ENCODE measurements at regions not wholly inside any gene's neighbourhood (a gene's known extent, or its start where the extent isn't known, plus 50 kb on each side); places are given as distances from the start of the nearest gene placed in this dataset.

DNA sequence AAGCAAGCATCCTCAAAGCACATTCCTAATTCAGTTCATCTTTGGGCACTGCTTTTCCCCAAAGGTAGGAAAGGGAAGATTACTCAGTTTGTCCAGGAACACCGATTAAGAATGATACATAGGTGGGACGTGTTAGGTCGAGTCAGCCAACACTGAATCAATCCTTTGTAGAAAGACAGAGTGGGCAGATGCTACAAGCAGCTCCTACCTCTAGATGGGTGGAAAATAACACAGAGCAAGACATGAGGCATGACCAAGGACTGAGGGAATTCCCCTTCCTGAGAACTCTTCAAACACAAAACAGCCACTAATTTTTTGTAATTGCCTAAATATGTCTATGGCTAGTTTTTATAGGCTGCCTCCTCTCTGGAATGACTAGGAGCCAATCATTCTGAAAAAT is 331.7 kb downstream of the HNRNPD start:
- TF ChIP-seq, protein P1, sequence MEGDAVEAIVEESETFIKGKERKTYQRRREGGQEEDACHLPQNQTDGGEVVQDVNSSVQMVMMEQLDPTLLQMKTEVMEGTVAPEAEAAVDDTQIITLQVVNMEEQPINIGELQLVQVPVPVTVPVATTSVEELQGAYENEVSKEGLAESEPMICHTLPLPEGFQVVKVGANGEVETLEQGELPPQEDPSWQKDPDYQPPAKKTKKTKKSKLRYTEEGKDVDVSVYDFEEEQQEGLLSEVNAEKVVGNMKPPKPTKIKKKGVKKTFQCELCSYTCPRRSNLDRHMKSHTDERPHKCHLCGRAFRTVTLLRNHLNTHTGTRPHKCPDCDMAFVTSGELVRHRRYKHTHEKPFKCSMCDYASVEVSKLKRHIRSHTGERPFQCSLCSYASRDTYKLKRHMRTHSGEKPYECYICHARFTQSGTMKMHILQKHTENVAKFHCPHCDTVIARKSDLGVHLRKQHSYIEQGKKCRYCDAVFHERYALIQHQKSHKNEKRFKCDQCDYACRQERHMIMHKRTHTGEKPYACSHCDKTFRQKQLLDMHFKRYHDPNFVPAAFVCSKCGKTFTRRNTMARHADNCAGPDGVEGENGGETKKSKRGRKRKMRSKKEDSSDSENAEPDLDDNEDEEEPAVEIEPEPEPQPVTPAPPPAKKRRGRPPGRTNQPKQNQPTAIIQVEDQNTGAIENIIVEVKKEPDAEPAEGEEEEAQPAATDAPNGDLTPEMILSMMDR (IDR thresholded peaks at IDR 0.05 in 8 of 11, conservative IDR thresholded peaks at IDR 0.05 in 3 of 11) = no peak
- TF ChIP-seq POLR2A (IDR thresholded peaks at IDR 0.05) = no peak

All from spleen (tissue), 7 donors.